ENCODE measurements at regions not wholly inside any gene's neighbourhood (a gene's known extent, or its start where the extent isn't known, plus 50 kb on each side); places are given as distances from the start of the nearest gene placed in this dataset.
"Not testable (repeated sequence)": the region's sequence is repeated elsewhere in the genome, so short reads cannot be mapped to it uniquely, and the experiment has no call there.

DNA sequence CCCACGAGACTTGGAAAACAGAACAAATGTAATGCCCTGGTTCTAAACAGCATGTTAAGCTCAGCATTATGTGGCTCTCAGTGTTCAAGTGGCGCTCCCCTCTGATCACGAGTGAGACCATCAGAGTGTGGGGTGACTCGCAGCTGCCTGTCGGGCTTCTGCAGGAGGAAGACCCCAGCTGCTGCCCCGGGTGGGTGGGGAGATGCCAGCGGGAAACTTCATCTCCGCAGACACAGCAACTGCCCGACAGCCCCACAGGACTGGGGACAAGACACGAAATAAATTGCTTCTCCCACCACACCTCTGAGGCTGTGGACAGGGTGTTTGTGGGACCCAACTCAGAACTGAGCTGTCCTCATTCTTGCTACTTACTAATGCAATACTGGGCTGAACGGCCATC is 126.3 kb upstream of the KIF5B start:
- TF ChIP-seq, protein P1, sequence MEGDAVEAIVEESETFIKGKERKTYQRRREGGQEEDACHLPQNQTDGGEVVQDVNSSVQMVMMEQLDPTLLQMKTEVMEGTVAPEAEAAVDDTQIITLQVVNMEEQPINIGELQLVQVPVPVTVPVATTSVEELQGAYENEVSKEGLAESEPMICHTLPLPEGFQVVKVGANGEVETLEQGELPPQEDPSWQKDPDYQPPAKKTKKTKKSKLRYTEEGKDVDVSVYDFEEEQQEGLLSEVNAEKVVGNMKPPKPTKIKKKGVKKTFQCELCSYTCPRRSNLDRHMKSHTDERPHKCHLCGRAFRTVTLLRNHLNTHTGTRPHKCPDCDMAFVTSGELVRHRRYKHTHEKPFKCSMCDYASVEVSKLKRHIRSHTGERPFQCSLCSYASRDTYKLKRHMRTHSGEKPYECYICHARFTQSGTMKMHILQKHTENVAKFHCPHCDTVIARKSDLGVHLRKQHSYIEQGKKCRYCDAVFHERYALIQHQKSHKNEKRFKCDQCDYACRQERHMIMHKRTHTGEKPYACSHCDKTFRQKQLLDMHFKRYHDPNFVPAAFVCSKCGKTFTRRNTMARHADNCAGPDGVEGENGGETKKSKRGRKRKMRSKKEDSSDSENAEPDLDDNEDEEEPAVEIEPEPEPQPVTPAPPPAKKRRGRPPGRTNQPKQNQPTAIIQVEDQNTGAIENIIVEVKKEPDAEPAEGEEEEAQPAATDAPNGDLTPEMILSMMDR (IDR thresholded peaks at IDR 0.05; ENCODE audit: low read depth, low read length, missing control alignments): no peak
- DNase-seq (ENCODE audit: extremely low read depth, low read depth): no peak
- H3K4me3 ChIP-seq (replicated peaks; ENCODE audit: low read depth, low read length): no peak overlapping the region

DNA sequence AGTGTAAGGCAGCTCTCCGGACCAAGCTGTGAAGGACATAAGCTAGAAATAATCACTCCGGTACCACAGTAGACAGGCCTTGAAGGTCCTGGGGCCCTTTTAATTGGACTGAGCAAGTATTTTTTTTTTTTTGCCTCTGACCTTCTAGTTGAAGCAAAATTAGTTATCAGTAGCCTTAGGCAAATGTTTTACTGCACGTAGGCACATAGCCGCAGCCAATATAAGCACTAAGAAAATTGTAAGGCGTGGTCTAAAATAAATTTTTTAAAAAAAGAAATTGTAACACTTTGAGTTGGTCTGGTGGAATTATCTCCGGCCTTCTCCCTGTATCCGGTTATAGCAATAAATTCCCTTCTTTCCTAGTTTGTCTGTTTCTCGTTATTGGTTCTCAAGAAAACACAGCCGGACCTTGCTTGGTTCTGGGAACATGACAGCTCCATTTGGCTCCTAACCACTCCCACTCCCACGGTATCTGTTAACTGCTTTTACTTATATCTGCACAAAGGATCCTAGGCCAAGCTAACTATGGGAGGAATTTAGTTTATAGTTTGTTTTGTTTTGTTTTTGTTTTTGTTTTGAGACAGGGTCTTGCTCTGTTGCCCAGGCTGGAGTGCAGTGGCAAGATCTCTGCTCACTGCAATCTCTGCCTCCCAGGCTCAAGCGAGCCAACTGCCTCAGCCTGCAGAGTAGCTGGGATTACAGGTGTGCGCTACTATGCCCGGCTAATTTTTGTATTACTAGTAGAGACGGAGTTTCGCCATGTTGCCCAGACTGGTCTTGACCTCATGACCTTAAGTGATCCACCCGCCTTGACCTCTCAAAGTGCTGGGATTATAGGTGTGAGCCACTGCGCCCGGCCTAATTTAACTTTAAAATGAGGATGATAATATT is 124.4 kb upstream of the KIF5B start:
- TF ChIP-seq, protein P1 (IDR thresholded peaks at IDR 0.05; ENCODE audit: low read depth, low read length, missing control alignments): no peak
- peak; percentile 15 for DNase-seq (ENCODE audit: extremely low read depth, low read depth)
- no peak overlapping the region for H3K4me3 ChIP-seq (replicated peaks; ENCODE audit: low read depth, low read length)

DNA sequence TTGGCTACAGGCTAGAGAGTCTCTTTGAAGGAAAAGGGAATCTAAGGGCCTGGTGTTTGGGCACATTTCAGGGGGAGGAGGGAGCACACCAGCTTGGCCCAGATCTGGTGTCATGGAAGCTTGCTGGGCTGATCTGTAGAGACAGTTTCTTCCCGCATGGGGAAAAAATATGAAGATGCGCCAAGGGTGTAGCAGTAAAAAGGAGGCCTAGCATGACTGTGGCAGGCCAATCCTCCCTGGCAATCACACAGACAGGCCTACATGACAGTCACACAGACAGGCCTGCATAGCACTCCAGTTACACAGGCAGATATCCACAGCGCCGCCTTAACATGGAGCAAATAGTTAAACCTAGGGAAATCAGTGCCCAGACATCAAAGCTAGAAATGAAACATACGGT is 123.6 kb upstream of the KIF5B start:
- no peak overlapping the region for H3K4me3 ChIP-seq (replicated peaks; ENCODE audit: low read depth, low read length)
- no peak for DNase-seq (ENCODE audit: extremely low read depth, low read depth)
- TF ChIP-seq, protein P1 (IDR thresholded peaks at IDR 0.05; ENCODE audit: low read depth, low read length, missing control alignments): no peak

DNA sequence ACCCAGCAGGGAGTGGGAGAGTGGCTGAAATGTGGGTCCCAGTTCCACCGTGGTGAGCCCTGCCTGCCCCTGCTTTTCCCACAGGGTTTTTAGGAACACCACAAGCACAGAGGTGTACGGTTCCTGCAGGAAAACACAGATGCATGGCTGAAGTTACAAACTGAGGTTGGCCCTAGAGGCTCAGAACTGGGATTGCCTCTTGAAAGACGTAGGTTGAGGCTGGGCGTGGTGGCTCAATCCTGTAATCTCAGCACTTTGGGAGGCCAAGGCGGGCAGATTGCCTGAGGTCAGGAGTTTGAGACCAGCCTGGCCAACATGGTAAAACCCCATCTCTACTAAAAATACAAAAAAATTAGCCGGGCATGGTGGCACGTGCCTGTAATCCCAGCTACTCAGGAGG is 121.4 kb upstream of the KIF5B start:
- H3K4me3 ChIP-seq (replicated peaks; ENCODE audit: low read depth, low read length); DNase-seq (ENCODE audit: extremely low read depth, low read depth): not testable (repeated sequence)

DNA sequence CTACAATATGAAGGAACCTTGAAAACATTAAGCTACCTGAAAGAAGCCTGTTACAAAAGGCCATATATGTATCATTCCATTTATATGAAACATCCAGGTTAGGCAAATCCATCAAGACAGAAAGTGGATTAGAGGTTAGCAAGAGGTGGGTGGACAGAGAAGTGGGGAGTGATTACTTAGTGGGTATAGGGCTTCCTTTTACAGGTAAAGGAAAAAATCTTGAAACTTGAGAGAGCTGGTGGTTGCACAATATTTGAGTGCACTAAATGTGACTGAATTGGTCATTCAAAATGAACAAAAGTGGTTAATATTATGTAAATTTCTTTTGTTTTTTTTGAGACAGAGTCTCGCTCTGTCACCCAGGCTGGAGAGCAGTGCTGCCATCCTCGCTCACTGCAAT is 119.4 kb upstream of the KIF5B start:
- DNase-seq (ENCODE audit: extremely low read depth, low read depth): no peak
- TF ChIP-seq, protein P1 (IDR thresholded peaks at IDR 0.05; ENCODE audit: low read depth, low read length, missing control alignments): no peak
- H3K4me3 ChIP-seq (replicated peaks; ENCODE audit: low read depth, low read length): no peak overlapping the region

DNA sequence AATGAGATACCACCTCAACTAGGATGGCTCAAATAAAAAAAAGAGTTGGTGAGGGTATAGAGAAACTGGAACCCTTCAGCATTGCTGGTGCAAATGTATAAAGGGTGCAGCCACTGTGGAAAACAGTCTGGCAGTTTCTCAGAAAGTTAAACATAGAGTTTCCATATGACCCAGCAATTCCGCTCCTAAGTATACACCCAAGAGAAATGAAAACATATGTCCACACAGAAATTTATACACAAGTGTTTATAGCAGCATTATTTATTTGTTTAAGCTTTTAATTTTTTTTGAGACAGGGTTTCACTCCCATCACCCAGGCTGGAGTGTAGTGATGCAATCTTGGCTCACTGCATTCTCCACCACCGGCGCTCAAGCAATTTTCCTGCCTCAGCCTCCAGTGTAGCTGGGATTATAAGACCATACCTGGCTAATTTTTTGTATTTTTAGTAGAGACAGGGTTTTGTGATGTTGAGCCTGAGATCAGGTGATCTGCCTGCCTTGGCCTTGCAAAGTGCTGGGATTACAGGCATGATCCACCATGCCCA is 118.2 kb upstream of the KIF5B start:
- no peak for DNase-seq (ENCODE audit: extremely low read depth, low read depth)
- TF ChIP-seq, protein P1 (IDR thresholded peaks at IDR 0.05; ENCODE audit: low read depth, low read length, missing control alignments): no peak
- H3K4me3 ChIP-seq (replicated peaks; ENCODE audit: low read depth, low read length): no peak overlapping the region

DNA sequence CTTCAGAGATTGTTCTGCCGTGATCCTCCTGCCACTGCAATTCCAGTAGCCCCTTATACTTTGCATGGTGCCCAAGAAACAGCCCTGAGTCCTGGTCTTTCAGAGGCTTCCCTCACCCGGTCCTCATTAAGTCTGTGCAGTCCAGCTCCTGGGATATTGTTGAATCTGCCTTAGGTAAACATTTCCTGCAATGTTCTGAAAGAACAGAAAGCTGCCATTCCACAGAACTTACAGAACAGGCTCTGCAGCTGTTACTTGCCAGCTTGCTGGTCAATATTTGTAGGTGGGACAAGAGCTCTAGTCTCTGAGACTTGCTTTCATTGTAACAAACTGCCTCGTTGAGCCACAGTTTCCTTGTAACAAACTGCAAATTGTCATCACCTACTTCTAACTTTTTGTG is 115.0 kb upstream of the KIF5B start:
- DNase-seq (ENCODE audit: extremely low read depth, low read depth): no peak
- TF ChIP-seq, protein P1 (IDR thresholded peaks at IDR 0.05; ENCODE audit: low read depth, low read length, missing control alignments): no peak
- H3K4me3 ChIP-seq (replicated peaks; ENCODE audit: low read depth, low read length): no peak overlapping the region

Measured in HFF-Myc (cell line).